K562 (cell line): ENCODE measurements at regions not wholly inside any gene's neighbourhood (a gene's known extent, or its start where the extent isn't known, plus 50 kb on each side); places are given as distances from the start of the nearest gene placed in this dataset.

Source experiments
- ATAC-seq: fragments of 200-7000 bp; cut with Tn5 transposase; 3 replicates; pipeline ENCODE4 v1.9.1; 2020; ENCODE audit warnings: moderate library complexity
- BruUV-seq: library from RNA; stranded (reverse); fragments of 400-500 nt; replicated peaks from 2 replicates; lab custom pipeline; 2021; lab: Mats Ljungman, UMichigan
- CTCF ChIA-PET: fragments of 300-600 bp; formaldehyde crosslinking; extraction: SDS; loops from one replicate; lab custom pipeline; 2021; ENCODE audit warnings: low intra/inter-chr PET ratio; lab: Yijun Ruan, JAX
- POLR2A ChIA-PET: fragments of 300-600, 350-650 bp; sonication (Branson Sonifier 250); formaldehyde crosslinking; extraction: SDS; loops from one replicate; lab custom pipeline; 2021; ENCODE audit warnings: antibody characterized with exemption, inconsistent platforms; lab: Yijun Ruan, JAX
- DNase-seq, 4 experiments: peaks; one replicate each; pipeline versions ENCODE4 v3.0.0 to v3.0.0-alpha.2; 2011 to 2018; ENCODE audit warnings: low spot score in 3 of 4, mixed read lengths in 3 of 4; ENCODE audit errors: extremely low read depth in 1 of 4
- FAIRE-seq: peaks from 2 replicates; lab custom pipeline; 2011; peaks lifted over from hg19 to GRCh38; lab: Jason Lieb, UNC
- H2AFZ ChIP-seq: 2 replicates; pipeline ENCODE4 v1.6.0; 2011; ENCODE audit warnings: low read depth, low read length, control low read depth, inconsistent platforms
- H3K27ac ChIP-seq: fragments of 200-600 bp; 3 replicates; pipeline ENCODE4 v1.8.0; 2011; ENCODE audit warnings: low read depth, mild to moderate bottlenecking, control low read depth, inconsistent platforms, low read length, moderate library complexity, mixed read lengths; ENCODE audit errors: extremely low read depth
- H3K27me3 ChIP-seq, 2 experiments: fragments of 300-600 bp in 1 of 2; 2 replicates in 1 of 2; 3 replicates in 1 of 2; pipeline versions ENCODE4 v1.6.0 to v1.8.0; 2011; ENCODE audit warnings: inconsistent platforms in 2 of 2, low read length in 2 of 2, mild to moderate bottlenecking in 1 of 2, mixed read lengths in 1 of 2, moderate library complexity in 1 of 2; ENCODE audit not compliant: control insufficient read depth in 2 of 2, insufficient read depth in 2 of 2
- H3K36me3 ChIP-seq: fragments of 300-600 bp; 3 replicates; pipeline ENCODE4 v1.8.0; 2011; ENCODE audit warnings: mild to moderate bottlenecking, low read length, inconsistent platforms; ENCODE audit not compliant: control insufficient read depth, insufficient read depth
- H3K4me1 ChIP-seq, 2 experiments: fragments of 200-600 bp in 1 of 2; replicated peaks in 1 of 2; 2 replicates in 1 of 2; 3 replicates in 1 of 2; pipeline versions ENCODE4 v1.5.1 to v1.8.0; 2011; ENCODE audit warnings: inconsistent platforms in 2 of 2, low read length in 2 of 2, mild to moderate bottlenecking in 1 of 2, mixed read lengths in 1 of 2, moderate library complexity in 1 of 2; ENCODE audit not compliant: control insufficient read depth in 2 of 2, insufficient read depth in 2 of 2
- H3K4me2 ChIP-seq: 2 replicates; pipeline ENCODE4 v1.6.1; 2011; ENCODE audit warnings: low read length, control low read depth, inconsistent platforms, mixed read lengths; ENCODE audit not compliant: insufficient read depth
- H3K4me3 ChIP-seq: fragments of 200-600 bp; sonication (generic), shearing (Covaris generic); 2 replicates; pipeline ENCODE4 v1.5.1; 2016; ENCODE audit warnings: control low read depth, inconsistent platforms
- H3K79me2 ChIP-seq: fragments of 200-600 bp; 3 replicates; pipeline ENCODE4 v1.8.0; 2011; ENCODE audit warnings: low read length, inconsistent platforms; ENCODE audit not compliant: control insufficient read depth, insufficient read depth
- H3K9ac ChIP-seq, 2 experiments: 2 replicates each; pipeline versions ENCODE4 v1.6.0 to v1.6.1; 2011; ENCODE audit warnings: low read depth in 2 of 2, low read length in 2 of 2, control low read depth in 1 of 2, inconsistent platforms in 1 of 2, mild to moderate bottlenecking in 1 of 2, mixed read lengths in 1 of 2; ENCODE audit not compliant: insufficient read depth in 1 of 2
- H3K9me1 ChIP-seq: one replicate; pipeline ENCODE4 v1.6.0; 2011; ENCODE audit warnings: inconsistent platforms, mild to moderate bottlenecking, low read length, moderate library complexity; ENCODE audit not compliant: control insufficient read depth, insufficient read depth
- H3K9me3 ChIP-seq: replicated peaks from 2 replicates; pipeline ENCODE4 v1.5.1; 2011; ENCODE audit warnings: low read depth, low read length, inconsistent platforms; ENCODE audit not compliant: control insufficient read depth, insufficient read depth
- H4K20me1 ChIP-seq: replicated peaks from 2 replicates; pipeline ENCODE4 v1.6.1; 2011; ENCODE audit warnings: low read length, inconsistent platforms, mixed read lengths; ENCODE audit not compliant: control insufficient read depth, insufficient read depth
- ARID4B ChIP-seq: sonication (generic); formaldehyde crosslinking; IDR thresholded peaks from 2 replicates; pipeline ENCODE4 v1.8.0; 2022; ENCODE audit warnings: mild to moderate bottlenecking, missing genetic modification reagents
- CREB5 ChIP-seq: fragments of 250-450 bp; sonication (Bioruptor Pico); IDR thresholded peaks from 2 replicates; pipeline ENCODE4 v1.5.0; 2020; ENCODE audit warnings: mild to moderate bottlenecking
- HOXB6 ChIP-seq: fragments of 250-450 bp; sonication (Bioruptor Pico); IDR thresholded peaks from 2 replicates; pipeline ENCODE4 v1.5.1; 2022; ENCODE audit warnings: mild to moderate bottlenecking, borderline replicate concordance
- MAZ ChIP-seq, 2 experiments: fragments of 450-650 bp in 1 of 2; sonication (generic) in 1 of 2; formaldehyde crosslinking; IDR thresholded peaks in 1 of 2; conservative IDR thresholded peaks in 1 of 2; 2 replicates each; pipeline versions ENCODE4 v1.4.0 to v1.5.0; 2020; ENCODE audit warnings: mild to moderate bottlenecking in 1 of 2, missing genetic modification reagents in 1 of 2
- NUFIP1 ChIP-seq: fragments of 450-650 bp; IDR thresholded peaks from 2 replicates; pipeline ENCODE4 v1.6.1; 2018; ENCODE audit not compliant: partially characterized antibody
- RFX5 ChIP-seq: IDR thresholded peaks from 2 replicates; pipeline ENCODE4 v1.6.1; 2011; ENCODE audit warnings: low read depth, mild to moderate bottlenecking, improper control_type of control experiment, low read length
- SNIP1 ChIP-seq: fragments of 450-650 bp; IDR thresholded peaks from 2 replicates; pipeline ENCODE4 v1.7.1; 2017; ENCODE audit warnings: low read depth, mild to moderate bottlenecking
- TFE3 ChIP-seq: fragments of 450-650 bp; formaldehyde crosslinking; IDR thresholded peaks from 2 replicates; pipeline ENCODE4 v1.4.0; 2020; ENCODE audit warnings: mild to moderate bottlenecking, mixed read lengths
- TRIM28 ChIP-seq: fragments of 450-650 bp; IDR thresholded peaks from 2 replicates; pipeline ENCODE4 v1.6.1; 2017
- ZFPM2 ChIP-seq: fragments of 250-450 bp; sonication (Bioruptor Pico); IDR thresholded peaks from 2 replicates; pipeline ENCODE4 v1.5.1; 2022; ENCODE audit warnings: mild to moderate bottlenecking
- WGBS: fragments of 100-300 bp; shearing (Covaris generic); methylation state at CpG from one replicate; pipeline ENCODE4 v1.1.6; 2016; ENCODE audit warnings: low coverage, mixed read lengths; ENCODE audit not compliant: insufficient coverage; ENCODE audit errors: missing lambda C conversion rate; 5-methylcytosine and 5-hydroxymethylcytosine counted together
- in situ Hi-C: fragments of 300-500 bp; cut with MboI; formaldehyde crosslinking; loops from 4 replicates; pipeline ENCODE4 v1.15.0; 2018; ENCODE audit warnings: inconsistent platforms, mixed read lengths
- intact Hi-C: fragments of 100-400 bp; cut with micrococcal nuclease; formaldehyde crosslinking; loops from 2 replicates; pipeline ENCODE4 v1.14.2; 2022

GRCh38 chr2:18336975-18337374 is 223.5 kb downstream of the RDH14 start (continued):
- TF ChIP-seq ZFPM2 (no peak), TFE3 (CRISPR knock-in tag) (no peak), TRIM28 (no peak), RFX5 (no peak)

- in situ Hi-C loops = no loop called here
- TF ChIP-seq NUFIP1 (no peak), MAZ (CRISPR knock-in tag; conservative IDR thresholded peaks at IDR 0.05 in 1 of 2, IDR thresholded peaks at IDR 0.05 in 1 of 2) (no peak), ARID4B (CRISPR knock-in tag) (no peak), CREB5 (CRISPR knock-in tag) (no peak), HOXB6 (no peak), SNIP1 (no peak)
These were observed 228.0 kb downstream of the RDH14 start for GRCh38 chr2:18332477-18332876.

More at GRCh38 chr2:18332477-18332876, 228.0 kb downstream of the RDH14 start:
- Histone ChIP-seq H3K27ac (no peak overlapping the region), H3K27me3 (no peaks in the 10 kb centered on the region), H4K20me1 (no peaks in the 10 kb centered on the region), H2AFZ (no peak overlapping the region), H3K36me3 (no peaks in the 10 kb centered on the region), H3K4me1 (no peaks in the 10 kb centered on the region), H3K9ac (no peak overlapping the region), H3K4me2 (no peak overlapping the region), H3K79me2 (no peaks in the 10 kb centered on the region), H3K9me3 (no peaks in the 10 kb centered on the region), H3K4me3 (no peak overlapping the region), H3K9me1 (no peaks in the 10 kb centered on the region)
- CTCF ChIA-PET = no interaction called here
- intact Hi-C loops = no loop called here
- BruUV-seq = no TSS peak
- ATAC-seq = no peak
- WGBS = 0% methylated on average over 5 of the region's 6 CpGs
- POLR2A ChIA-PET = no interaction called here
- DNase-seq = no peak
- no peak for FAIRE-seq
